ENCODE measurements at regions not wholly inside any gene's neighbourhood (a gene's known extent, or its start where the extent isn't known, plus 50 kb on each side); places are given as distances from the start of the nearest gene placed in this dataset.

- TF ChIP-seq YY1 (IDR thresholded peaks at IDR 0.05; ENCODE audit: insufficient read depth, insufficient read length) (no peak), SUZ12 (IDR thresholded peaks at IDR 0.05; ENCODE audit: extremely low read depth, insufficient read depth, insufficient read length) (no peak)
Measured at GRCh38 chr11:19410032-19410431, 169.3 kb upstream of the E2F8 start.
